IgD-negative memory B cell (primary cell): ENCODE measurements at regions not wholly inside any gene's neighbourhood (a gene's known extent, or its start where the extent isn't known, plus 50 kb on each side); places are given as distances from the start of the nearest gene placed in this dataset.

ENCODE experiments used
- H3K27ac Mint-ChIP-seq, 3 donors: one replicate each; pipeline ENCODE4 v1.8.0; 2020 to 2022; ENCODE audit warnings: mild to moderate bottlenecking in 3 of 3, mixed read lengths in 3 of 3, moderate library complexity in 1 of 3
- H3K27me3 Mint-ChIP-seq: one replicate; pipeline ENCODE4 v1.8.0; 2021; ENCODE audit warnings: mixed read lengths
- H3K36me3 Mint-ChIP-seq: one replicate; pipeline ENCODE4 v1.8.0; 2020; ENCODE audit warnings: mild to moderate bottlenecking, mixed read lengths
- H3K4me1 Mint-ChIP-seq, 3 donors: one replicate each; pipeline ENCODE4 v1.8.0; 2020 to 2022; ENCODE audit warnings: mixed read lengths in 3 of 3, mild to moderate bottlenecking in 1 of 3
- H3K4me3 Mint-ChIP-seq, 4 donors: one replicate each; pipeline ENCODE4 v1.8.0; 2020 to 2022; ENCODE audit warnings: mild to moderate bottlenecking in 4 of 4, mixed read lengths in 4 of 4, moderate library complexity in 3 of 4
- H3K9me3 Mint-ChIP-seq, 3 donors: one replicate each; pipeline ENCODE4 v1.8.0; 2020 to 2021; ENCODE audit warnings: mixed read lengths in 3 of 3, mild to moderate bottlenecking in 1 of 3

DNA sequence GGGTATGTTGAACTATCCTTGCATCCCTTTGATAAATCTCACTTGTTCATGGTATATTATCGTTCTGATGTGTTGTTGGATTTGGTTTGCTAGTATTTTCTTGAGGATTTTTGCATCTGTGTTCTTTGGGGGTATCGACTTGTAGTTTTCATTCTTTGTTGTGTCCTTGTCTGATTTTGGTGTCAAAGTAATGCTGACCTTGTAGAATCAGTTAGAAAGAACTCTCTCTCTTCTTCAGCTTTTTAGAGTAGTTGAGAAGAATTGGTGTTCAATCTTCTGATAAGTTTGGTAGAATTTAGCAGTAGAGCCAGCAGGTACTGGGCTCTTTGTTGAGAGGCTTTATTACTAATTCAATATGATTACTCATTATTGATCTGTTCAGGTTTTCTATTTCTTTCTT, 707.2 kb upstream of the LRFN5 start:
- Mint-ChIP-seq H3K27ac (no peak overlapping the region), H3K4me1 (no peaks in the 10 kb centered on the region), H3K9me3 (peaks cover 0 to 6% (median 0%) of the 10 kb centered on the region in 3 donors), H3K4me3 (no peak overlapping the region), H3K36me3 (no peaks in the 10 kb centered on the region), H3K27me3 (no peaks in the 10 kb centered on the region)

DNA sequence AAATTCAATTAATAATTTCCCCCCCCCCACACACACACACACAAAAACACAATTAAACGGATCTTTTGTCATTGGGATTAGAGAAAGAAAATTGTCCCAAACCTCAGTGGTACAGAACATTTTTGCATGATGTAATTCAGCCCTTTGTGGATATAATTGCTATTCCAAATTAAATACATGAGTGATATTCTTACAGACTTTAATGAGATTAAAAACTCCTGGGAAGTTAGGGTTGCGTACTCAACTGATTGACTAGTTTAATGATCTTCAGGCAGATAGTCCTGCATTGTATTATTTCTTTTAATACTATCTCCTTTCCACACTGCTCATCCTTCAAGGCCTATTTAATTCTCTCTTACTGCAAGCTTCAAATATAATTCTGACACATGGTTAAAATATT, 711.8 kb upstream of the LRFN5 start:
- H3K4me1 Mint-ChIP-seq, result no peaks in the 10 kb centered on the region
- H3K9me3 Mint-ChIP-seq, result peaks cover 0 to 3% (median 3%) of the 10 kb centered on the region in 3 donors
- no peak overlapping the region for H3K27ac Mint-ChIP-seq
- H3K27me3 Mint-ChIP-seq, result no peaks in the 10 kb centered on the region
- no peak overlapping the region for H3K4me3 Mint-ChIP-seq
- no peaks in the 10 kb centered on the region for H3K36me3 Mint-ChIP-seq

DNA sequence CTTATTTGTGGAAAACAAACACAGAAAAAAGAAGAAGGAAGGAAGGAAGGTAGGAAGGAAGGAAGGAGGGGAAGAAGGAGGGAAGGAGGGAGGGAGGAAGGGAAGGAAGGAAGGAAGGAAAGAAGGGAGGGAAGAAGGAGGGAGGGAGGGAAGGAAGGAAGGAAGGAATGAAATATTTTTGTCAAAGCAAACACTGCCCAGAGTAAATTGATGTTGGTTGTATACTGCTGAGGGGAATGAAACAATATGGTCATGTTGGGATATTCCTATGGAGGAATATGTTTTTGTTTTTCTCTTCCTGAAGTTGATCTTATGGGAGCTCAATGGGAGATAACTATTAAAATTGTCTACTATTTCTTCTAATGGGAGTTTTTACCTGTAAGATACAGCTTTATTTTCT, 717.5 kb upstream of the LRFN5 start:
- no peaks in the 10 kb centered on the region for H3K36me3 Mint-ChIP-seq
- no peak overlapping the region for H3K27ac Mint-ChIP-seq
- no peak overlapping the region for H3K4me3 Mint-ChIP-seq
- H3K27me3 Mint-ChIP-seq, result no peaks in the 10 kb centered on the region
- H3K9me3 Mint-ChIP-seq, result peaks cover 0 to 3% (median 3%) of the 10 kb centered on the region in 3 donors
- H3K4me1 Mint-ChIP-seq, result no peaks in the 10 kb centered on the region

DNA sequence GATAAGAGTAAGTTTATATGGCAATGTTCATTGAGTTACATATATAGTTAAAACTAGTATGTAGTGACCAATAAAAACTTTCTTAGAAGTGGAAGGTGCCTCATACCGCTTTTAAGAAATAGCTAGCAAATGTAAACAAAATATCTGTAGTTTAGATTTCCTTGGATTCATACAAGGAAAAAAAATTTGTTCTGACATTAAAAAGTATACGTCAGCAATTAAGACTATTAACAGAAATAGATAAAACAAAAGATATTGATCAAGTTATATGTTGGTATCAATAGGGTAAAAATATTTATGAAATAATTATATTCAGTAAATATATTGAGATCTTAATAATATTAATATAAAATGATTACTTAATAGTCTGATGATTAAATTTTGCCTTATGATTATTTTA, 718.8 kb upstream of the LRFN5 start:
- Mint-ChIP-seq H3K27me3 (no peaks in the 10 kb centered on the region), H3K36me3 (no peaks in the 10 kb centered on the region), H3K4me3 (no peak overlapping the region), H3K4me1 (no peaks in the 10 kb centered on the region), H3K27ac (no peak overlapping the region), H3K9me3 (peaks cover 0 to 3% (median 3%) of the 10 kb centered on the region in 3 donors)

DNA sequence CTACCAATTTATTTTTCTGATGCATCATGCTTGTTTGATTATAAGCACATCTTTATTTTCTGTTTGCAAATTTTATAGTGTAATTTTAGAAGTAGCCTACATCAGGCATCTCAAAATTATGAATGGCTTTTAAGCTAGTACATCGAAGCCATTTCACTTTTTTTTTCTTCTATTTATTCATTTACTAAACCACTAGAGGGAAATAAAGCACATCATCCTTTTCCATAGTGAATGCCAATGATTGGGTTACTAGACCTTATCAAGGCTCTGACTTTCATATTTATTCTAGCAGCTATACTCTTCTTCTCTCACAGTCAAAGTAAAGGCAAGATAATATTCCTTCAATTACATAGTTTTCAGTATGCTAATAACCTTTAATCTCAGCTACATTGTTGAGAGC, 736.4 kb upstream of the LRFN5 start:
- Mint-ChIP-seq H3K27ac (no peak overlapping the region), H3K27me3 (no peaks in the 10 kb centered on the region), H3K4me1 (peaks cover 0 to 2% (median 0%) of the 10 kb centered on the region in 3 donors), H3K4me3 (no peak overlapping the region), H3K9me3 (peaks cover 4 to 14% (median 6%) of the 10 kb centered on the region in 3 donors), H3K36me3 (no peaks in the 10 kb centered on the region)

DNA sequence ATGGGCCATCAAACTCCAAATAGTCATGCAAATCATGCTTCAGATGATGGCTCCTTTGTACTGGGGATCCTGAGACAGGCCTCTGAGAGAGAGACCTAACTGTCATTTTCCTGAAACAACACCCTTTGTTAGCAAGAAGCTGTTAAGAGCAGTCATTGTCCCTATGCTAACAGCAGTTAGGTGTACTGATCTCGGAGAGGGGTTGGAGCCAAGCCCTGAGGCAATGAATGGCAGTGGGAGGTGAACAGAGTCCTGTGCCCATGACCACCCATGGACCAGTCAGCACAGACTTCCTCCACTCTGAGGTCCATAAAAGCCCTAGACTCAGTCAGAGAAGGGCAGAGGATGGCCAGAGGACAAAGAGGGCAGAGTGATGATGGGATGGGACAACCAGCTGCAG, 747.6 kb upstream of the LRFN5 start:
- H3K9me3 Mint-ChIP-seq, result peaks cover 9 to 15% (median 10%) of the 10 kb centered on the region in 3 donors
- H3K27ac Mint-ChIP-seq, result no peak overlapping the region
- H3K36me3 Mint-ChIP-seq, result no peaks in the 10 kb centered on the region
- no peaks in the 10 kb centered on the region for H3K4me1 Mint-ChIP-seq
- H3K4me3 Mint-ChIP-seq, result no peak overlapping the region
- H3K27me3 Mint-ChIP-seq, result no peaks in the 10 kb centered on the region

DNA sequence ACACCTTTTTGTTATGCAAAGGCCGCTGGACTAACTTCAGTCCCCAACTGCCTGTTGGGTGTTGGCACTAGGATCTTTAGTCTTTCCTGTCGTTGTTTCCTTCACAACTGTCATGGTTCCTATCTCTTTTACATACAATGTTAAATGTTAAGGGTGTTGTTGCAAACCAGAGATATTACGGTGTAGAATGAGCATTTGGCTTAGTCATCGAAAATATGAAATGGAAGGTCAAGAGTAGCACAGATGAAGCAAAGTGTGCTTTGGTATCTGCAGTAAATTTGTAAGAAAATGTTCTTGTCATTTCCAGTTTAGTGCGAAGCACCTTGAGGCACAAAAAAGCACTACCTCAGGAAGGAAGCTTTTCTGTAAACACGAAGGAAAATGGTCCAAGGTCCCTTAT, 751.3 kb upstream of the LRFN5 start:
- Mint-ChIP-seq H3K36me3 (no peaks in the 10 kb centered on the region), H3K4me1 (no peaks in the 10 kb centered on the region), H3K27me3 (no peaks in the 10 kb centered on the region), H3K4me3 (no peak overlapping the region), H3K9me3 (peaks cover 0 to 14% (median 5%) of the 10 kb centered on the region in 3 donors), H3K27ac (no peak overlapping the region)

DNA sequence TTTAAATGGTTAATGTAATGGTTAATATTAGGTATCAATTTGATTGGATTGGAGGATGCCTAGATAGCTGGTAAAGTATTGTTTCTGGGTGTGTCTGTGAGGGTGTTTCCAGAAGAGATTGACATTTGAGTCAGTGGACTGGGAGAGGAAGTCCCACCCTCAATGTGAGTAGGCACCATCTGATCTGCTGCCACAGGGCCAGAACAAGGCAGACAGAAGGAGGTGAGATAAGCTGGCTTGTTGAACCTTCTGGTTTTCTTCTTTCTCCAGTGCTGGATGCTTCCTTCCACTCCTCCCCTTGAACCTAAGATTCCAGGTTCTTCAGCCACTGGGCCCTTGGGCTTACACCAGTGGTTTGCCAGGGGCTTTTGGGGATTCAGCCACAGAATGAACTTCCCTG, 756.5 kb upstream of the LRFN5 start:
- peaks cover 0 to 5% (median 2%) of the 10 kb centered on the region in 3 donors for H3K9me3 Mint-ChIP-seq
- H3K36me3 Mint-ChIP-seq, result no peaks in the 10 kb centered on the region
- H3K4me3 Mint-ChIP-seq, result no peak overlapping the region
- no peaks in the 10 kb centered on the region for H3K27me3 Mint-ChIP-seq
- H3K4me1 Mint-ChIP-seq, result no peaks in the 10 kb centered on the region
- H3K27ac Mint-ChIP-seq, result no peak overlapping the region

DNA sequence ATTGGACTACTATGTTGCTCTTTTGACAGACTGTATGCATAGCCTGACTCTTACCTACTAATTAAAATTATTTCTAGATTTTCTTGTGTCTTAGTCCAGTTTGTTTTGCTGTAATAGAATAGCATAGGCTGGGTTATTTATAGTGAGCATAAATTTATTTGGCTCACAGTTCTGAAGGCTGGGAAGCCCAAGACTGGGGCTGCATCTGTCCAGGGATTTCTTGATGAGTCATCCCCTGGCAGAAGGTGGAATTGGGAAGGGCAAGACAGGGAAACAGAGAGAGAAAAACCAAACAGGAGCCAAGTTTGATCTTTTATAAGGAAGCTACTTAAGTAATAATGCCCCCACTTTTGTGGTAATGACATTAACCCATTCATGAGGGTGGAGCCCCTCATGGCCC, 759.2 kb upstream of the LRFN5 start:
- no peaks in the 10 kb centered on the region for H3K36me3 Mint-ChIP-seq
- H3K9me3 Mint-ChIP-seq, result peaks cover 0 to 4% (median 2%) of the 10 kb centered on the region in 3 donors
- H3K4me3 Mint-ChIP-seq, result no peak overlapping the region
- no peak overlapping the region for H3K27ac Mint-ChIP-seq
- H3K4me1 Mint-ChIP-seq, result no peaks in the 10 kb centered on the region
- H3K27me3 Mint-ChIP-seq, result no peaks in the 10 kb centered on the region

DNA sequence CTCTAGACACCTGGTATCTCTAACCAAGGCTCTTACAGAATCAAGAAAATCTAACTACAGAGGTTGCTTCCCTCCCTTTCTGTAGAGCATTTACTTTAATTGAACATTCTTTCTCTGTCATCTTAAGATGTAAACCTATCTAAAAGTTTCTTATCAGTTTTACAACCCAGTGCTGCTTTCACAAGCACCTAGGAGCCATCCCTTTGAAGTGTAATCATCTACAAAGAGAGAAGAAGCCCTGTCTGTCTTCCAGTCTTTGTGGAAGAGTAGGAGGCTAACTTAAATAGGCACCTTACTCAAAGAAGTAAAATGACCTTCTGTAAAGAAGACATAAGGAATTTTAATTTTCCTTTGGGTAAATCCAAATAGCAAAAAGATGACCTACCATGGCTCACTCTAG, 763.9 kb upstream of the LRFN5 start:
- H3K36me3 Mint-ChIP-seq, result no peaks in the 10 kb centered on the region
- no peaks in the 10 kb centered on the region for H3K27me3 Mint-ChIP-seq
- peaks cover 0 to 2% (median 0%) of the 10 kb centered on the region in 3 donors for H3K9me3 Mint-ChIP-seq
- H3K4me3 Mint-ChIP-seq, result no peak overlapping the region
- no peaks in the 10 kb centered on the region for H3K4me1 Mint-ChIP-seq
- H3K27ac Mint-ChIP-seq, result no peak overlapping the region

DNA sequence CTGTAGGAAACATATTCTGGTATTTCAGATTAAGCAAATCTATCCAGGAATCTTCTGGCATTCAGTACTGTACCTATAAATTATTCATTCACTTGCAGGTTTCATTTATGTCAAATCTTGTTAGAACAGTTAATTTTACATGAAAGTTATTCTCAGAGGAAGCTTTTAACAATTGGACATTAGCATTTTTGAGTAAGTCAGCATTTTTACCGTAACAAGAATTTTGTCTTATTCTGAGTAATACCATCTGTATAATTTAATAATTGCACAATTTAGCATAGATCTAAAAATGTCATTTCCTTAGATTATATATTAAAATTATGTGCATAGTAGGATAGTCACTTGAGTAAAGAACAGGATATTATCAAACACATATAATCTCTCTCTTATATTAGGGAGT, 764.8 kb upstream of the LRFN5 start:
- H3K36me3 Mint-ChIP-seq, result no peaks in the 10 kb centered on the region

DNA sequence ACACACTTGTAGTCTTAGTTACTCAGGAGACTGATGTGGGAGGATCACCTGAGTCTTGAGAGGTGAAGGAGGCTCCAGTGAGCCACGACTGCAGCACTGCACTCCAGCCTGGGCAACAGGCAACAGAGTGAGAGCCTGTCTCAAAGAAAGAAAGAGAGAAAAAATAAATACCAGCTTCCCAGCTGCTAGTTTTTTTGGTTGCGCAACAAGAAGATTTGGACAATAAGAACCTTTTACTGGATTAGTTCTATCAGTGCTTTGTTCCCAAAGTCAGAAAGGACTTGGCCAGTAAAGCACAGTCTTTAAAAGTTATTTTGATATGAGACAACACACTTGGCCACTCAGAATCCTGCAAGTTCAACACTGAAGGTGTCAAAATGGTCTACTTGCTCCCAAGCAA, 768.1 kb upstream of the LRFN5 start:
- no peaks in the 10 kb centered on the region for H3K4me1 Mint-ChIP-seq
- H3K4me3 Mint-ChIP-seq, result no peak overlapping the region
- H3K36me3 Mint-ChIP-seq, result no peaks in the 10 kb centered on the region
- H3K27me3 Mint-ChIP-seq, result no peaks in the 10 kb centered on the region
- no peak overlapping the region for H3K27ac Mint-ChIP-seq
- peaks cover 0 to 3% (median 2%) of the 10 kb centered on the region in 3 donors for H3K9me3 Mint-ChIP-seq

More for the DNA sequence above, 764.8 kb upstream of the LRFN5 start:
- no peak overlapping the region for H3K4me3 Mint-ChIP-seq
- no peaks in the 10 kb centered on the region for H3K4me1 Mint-ChIP-seq
- no peaks in the 10 kb centered on the region for H3K9me3 Mint-ChIP-seq
- no peaks in the 10 kb centered on the region for H3K27me3 Mint-ChIP-seq
- no peak overlapping the region for H3K27ac Mint-ChIP-seq

DNA sequence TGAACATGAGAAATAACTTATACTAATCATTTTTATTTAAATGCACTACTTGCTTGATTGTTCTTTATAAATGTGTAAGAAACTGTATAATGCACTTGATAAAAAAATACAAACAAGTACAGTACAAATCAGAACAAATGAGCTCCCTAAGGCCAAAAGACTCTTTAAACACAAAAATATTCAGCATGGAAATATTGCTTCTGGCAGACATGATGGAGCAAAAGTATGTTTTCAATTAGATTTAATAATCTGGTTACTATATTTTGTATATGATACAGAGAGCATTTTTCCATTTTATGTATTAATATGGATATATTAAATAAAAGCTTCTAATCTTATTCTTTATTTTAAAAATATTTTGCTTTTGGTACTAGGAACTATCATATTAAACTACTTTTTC, 800.2 kb upstream of the LRFN5 start:
- Mint-ChIP-seq H3K9me3 (peaks cover 3 to 6% (median 4%) of the 10 kb centered on the region in 3 donors), H3K4me1 (no peaks in the 10 kb centered on the region), H3K4me3 (no peak overlapping the region), H3K36me3 (no peaks in the 10 kb centered on the region), H3K27me3 (no peaks in the 10 kb centered on the region), H3K27ac (peak overlapping the region in 1 of 3 donors; percentile 58)

DNA sequence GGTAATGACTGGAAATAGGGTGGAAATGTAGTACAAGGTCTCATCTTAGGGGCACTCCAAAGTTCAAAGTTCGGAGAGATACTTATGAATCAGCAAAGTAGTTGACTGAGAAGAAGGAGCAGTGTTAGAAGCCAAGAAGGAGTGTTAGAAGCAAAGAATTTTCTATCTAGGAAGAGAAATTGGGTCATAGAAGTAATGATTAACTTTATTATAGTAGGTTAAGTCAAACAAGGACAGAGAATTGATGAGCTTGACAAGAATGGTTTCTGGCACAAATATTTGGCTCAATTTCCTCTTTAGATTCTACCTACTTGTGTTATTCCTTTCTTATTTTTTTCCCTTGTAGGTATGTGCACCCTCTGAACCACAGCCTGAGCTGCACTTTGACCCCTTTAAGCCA, 810.5 kb upstream of the LRFN5 start:
- no peaks in the 10 kb centered on the region for H3K4me1 Mint-ChIP-seq
- H3K36me3 Mint-ChIP-seq, result no peaks in the 10 kb centered on the region
- H3K27ac Mint-ChIP-seq, result no peak overlapping the region

DNA sequence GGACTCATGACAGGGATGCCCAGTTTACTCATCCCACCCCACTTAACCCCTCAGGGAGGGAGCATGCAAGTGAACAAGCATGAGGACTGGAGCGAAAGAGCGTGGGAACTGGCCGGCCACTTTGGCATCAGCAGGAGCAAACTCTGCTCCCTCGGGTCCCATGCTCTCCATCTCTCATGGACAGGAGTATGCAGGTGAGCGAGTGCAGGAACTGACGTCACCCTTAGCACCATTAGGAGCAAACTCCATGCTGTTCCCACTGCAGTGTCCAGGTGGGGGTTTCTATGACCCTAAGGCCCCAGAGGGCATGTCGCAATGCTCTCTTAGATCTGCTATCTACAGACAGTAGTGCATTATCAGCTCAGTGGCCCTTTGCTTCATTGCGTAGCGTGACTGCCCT, 821.8 kb upstream of the LRFN5 start:
- Mint-ChIP-seq H3K36me3 (no peaks in the 10 kb centered on the region), H3K27me3 (no peaks in the 10 kb centered on the region), H3K27ac (no peak overlapping the region), H3K9me3 (no peaks in the 10 kb centered on the region), H3K4me3 (no peak overlapping the region), H3K4me1 (no peaks in the 10 kb centered on the region)

More for the DNA sequence above, 810.5 kb upstream of the LRFN5 start:
- Mint-ChIP-seq H3K27me3 (no peaks in the 10 kb centered on the region), H3K9me3 (peaks cover 0 to 2% (median 0%) of the 10 kb centered on the region in 3 donors), H3K4me3 (no peak overlapping the region)

DNA sequence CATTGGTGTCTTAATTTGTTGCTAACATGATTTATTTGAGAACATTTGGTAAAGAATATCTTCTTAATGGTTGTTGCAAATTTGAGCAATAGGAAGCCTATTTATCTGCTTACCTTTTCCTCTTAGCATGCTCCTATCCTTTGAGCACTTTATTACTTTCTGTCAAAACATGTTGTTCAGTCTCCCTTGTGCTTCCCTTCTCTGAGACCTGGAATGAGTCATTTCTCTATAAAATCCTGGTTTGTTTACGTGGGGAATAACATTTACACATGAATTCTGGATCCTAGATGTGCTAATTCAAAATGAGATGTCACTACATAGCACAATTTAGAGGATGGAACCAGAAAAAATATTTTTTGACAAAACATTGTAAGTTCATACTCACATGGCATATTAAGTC, 844.0 kb upstream of the LRFN5 start:
- no peaks in the 10 kb centered on the region for H3K4me1 Mint-ChIP-seq
- no peak overlapping the region for H3K27ac Mint-ChIP-seq
- no peaks in the 10 kb centered on the region for H3K36me3 Mint-ChIP-seq
- no peaks in the 10 kb centered on the region for H3K27me3 Mint-ChIP-seq
- H3K9me3 Mint-ChIP-seq, result peaks cover 4 to 5% (median 5%) of the 10 kb centered on the region in 3 donors
- H3K4me3 Mint-ChIP-seq, result no peak overlapping the region

DNA sequence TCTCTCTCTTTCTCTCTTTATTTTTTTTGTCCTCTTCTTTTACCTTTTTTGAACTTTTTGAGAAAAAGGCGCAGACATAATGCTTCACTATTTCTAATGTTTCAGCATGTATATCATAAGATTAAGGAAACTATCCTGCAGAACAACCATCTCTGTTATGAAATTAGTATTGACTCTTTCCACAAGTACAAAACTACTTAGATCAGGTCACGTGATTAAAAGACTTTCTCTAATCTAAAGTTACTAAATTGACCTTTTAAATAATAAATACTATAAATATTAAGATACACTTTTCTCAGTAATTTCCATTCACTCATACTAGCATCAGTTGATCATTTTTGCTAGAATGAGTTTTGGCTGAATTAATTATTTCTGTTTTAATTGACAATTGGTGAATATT, 844.5 kb upstream of the LRFN5 start:
- Mint-ChIP-seq H3K9me3 (peaks cover 4 to 7% (median 5%) of the 10 kb centered on the region in 3 donors), H3K27ac (no peak overlapping the region), H3K4me3 (no peak overlapping the region), H3K27me3 (no peaks in the 10 kb centered on the region), H3K4me1 (no peaks in the 10 kb centered on the region), H3K36me3 (no peaks in the 10 kb centered on the region)
